Fibroblast of pulmonary artery (primary cell): ENCODE measurements at regions not wholly inside any gene's neighbourhood (a gene's known extent, or its start where the extent isn't known, plus 50 kb on each side); places are given as distances from the start of the nearest gene placed in this dataset.

Source experiments
- DNase-seq: peaks from one replicate; pipeline ENCODE4 v3.0.0-alpha.2; 2010; ENCODE audit warnings: low read depth
- H3K4me3 ChIP-seq: replicated peaks from 2 replicates; pipeline ENCODE4 v1.5.1; 2011; ENCODE audit warnings: low read depth, mild to moderate bottlenecking, control low read depth, low read length, moderate library complexity
- TF ChIP-seq, protein P1 (sequence below): IDR thresholded peaks from 2 replicates; pipeline ENCODE4 v1.5.1; 2011; ENCODE audit warnings: mild to moderate bottlenecking, control low read depth, low read length, inconsistent platforms; ENCODE audit errors: missing control alignments

GRCh38 chr3:21860082-21860475 lies 109.1 kb upstream of the ZNF385D start:
- DNase-seq: no peak
- H3K4me3 ChIP-seq: no peak overlapping the region
- TF ChIP-seq, protein P1, sequence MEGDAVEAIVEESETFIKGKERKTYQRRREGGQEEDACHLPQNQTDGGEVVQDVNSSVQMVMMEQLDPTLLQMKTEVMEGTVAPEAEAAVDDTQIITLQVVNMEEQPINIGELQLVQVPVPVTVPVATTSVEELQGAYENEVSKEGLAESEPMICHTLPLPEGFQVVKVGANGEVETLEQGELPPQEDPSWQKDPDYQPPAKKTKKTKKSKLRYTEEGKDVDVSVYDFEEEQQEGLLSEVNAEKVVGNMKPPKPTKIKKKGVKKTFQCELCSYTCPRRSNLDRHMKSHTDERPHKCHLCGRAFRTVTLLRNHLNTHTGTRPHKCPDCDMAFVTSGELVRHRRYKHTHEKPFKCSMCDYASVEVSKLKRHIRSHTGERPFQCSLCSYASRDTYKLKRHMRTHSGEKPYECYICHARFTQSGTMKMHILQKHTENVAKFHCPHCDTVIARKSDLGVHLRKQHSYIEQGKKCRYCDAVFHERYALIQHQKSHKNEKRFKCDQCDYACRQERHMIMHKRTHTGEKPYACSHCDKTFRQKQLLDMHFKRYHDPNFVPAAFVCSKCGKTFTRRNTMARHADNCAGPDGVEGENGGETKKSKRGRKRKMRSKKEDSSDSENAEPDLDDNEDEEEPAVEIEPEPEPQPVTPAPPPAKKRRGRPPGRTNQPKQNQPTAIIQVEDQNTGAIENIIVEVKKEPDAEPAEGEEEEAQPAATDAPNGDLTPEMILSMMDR: no peak

DNA sequence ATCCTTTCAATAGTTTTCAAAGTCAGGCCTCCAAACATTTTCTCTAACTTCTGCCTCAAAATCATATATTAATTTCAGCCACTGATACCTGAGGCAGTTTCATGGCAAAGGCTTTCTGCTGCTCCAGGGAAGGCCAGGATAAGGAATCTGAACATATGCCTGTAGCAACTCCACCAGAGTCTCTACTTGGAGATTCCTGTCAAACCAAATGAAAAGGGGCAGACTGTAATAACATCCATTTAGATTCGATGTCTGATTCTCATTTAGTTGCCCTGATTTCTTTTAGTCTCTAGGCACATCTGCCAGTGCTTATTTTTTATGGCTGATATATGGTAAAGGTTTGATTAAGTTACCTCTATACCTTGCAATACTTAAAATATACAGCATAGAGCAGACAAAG lies 109.6 kb upstream of the ZNF385D start:
- DNase-seq: no peak
- TF ChIP-seq, protein P1: no peak
- no peak overlapping the region for H3K4me3 ChIP-seq

DNA sequence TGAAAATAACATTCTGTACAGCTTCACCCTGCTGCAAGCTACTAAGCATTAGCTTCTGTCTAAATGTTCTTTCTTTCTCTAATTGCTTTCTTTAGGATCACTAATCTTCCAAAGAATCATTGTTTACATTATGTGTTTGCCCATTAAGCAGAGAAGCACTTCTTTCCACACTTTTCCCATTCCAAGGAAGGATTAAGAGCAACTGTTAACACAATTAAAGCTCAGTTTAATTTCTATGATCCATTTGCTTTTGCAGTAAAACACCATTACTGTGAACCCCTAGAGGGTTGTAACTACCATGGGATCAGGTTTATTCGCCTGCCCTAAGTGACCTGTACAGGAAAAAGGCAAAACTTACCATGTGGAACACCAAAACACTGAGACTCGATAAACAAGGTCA lies 125.8 kb upstream of the ZNF385D start:
- no peak for DNase-seq
- TF ChIP-seq, protein P1: no peak
- no peak overlapping the region for H3K4me3 ChIP-seq

GRCh38 chr3:21877214-21877754 lies 126.3 kb upstream of the ZNF385D start:
- no peak for DNase-seq
- TF ChIP-seq, protein P1: no peak
- H3K4me3 ChIP-seq: no peak overlapping the region

DNA sequence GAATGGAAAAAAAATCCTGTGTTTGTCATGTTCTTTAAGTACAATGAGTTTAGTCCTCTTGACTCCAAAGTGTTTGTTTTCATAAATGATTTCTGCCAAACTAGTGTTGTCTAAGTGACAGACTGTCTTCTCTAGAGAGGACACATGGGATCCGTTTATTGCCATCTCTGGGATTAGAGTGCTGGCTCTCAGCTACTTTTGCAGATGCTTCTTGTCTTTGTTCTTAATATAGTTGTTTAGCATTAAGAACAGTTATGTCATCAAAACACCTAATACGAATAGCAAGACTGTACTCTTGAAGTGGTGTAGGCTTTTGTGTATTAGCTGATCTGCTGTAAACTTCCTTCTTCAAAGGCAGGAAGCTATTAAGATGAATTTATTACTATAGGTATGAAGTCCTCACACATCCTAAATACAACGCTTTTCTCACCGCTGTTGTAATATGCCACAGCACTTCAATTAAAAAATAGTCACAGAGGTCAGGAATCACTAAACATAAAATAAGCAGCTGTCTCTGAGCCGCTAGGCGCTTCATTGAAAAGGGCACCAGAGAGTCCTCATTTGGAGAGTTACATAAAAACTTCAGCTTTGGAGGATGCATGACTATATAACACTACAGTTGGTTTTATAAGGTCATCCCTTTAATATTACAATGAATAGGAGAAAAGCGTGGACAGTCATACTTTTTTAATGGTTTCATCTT lies 128.3 kb upstream of the ZNF385D start:
- TF ChIP-seq, protein P1: no peak
- DNase-seq: no peak
- no peak overlapping the region for H3K4me3 ChIP-seq

- H3K4me3 ChIP-seq: no peak overlapping the region
- TF ChIP-seq, protein P1: no peak
- DNase-seq: no peak
Observed at GRCh38 chr3:21888656-21889055, 137.6 kb upstream of the ZNF385D start.

- TF ChIP-seq, protein P1: no peak
- H3K4me3 ChIP-seq: no peak overlapping the region
- no peak for DNase-seq
Observed at GRCh38 chr3:21889166-21889565, 138.2 kb upstream of the ZNF385D start.
